GM23338 (cell line): ENCODE measurements at regions not wholly inside any gene's neighbourhood (a gene's known extent, or its start where the extent isn't known, plus 50 kb on each side); places are given as distances from the start of the nearest gene placed in this dataset.

Experiments
- ATAC-seq: fragments of 200-7000 bp; cut with Tn5 transposase; 3 replicates; pipeline ENCODE4 v1.9.1; 2020
- DNase-seq: peaks from one replicate; pipeline ENCODE4 v3.0.0-alpha.2; 2015; ENCODE audit warnings: low spot score
- H2AFZ ChIP-seq: fragments of 200-600 bp; sonication (generic); 2 replicates; pipeline ENCODE4 v1.8.0; 2016; ENCODE audit warnings: antibody characterized with exemption, mild to moderate bottlenecking, moderate library complexity
- H3F3A ChIP-seq: fragments of 200-600 bp; sonication (generic); replicated peaks from 2 replicates; pipeline ENCODE4 v1.8.0; 2017; ENCODE audit warnings: antibody characterized with exemption, mixed run types, low read depth
- H3K27ac ChIP-seq: fragments of 200-600 bp; sonication (generic); 2 replicates; pipeline ENCODE4 v1.6.1; 2016; ENCODE audit warnings: low read depth
- H3K27me3 ChIP-seq: fragments of 200-600 bp; sonication (generic); 2 replicates; pipeline ENCODE4 v1.8.0; 2016; ENCODE audit warnings: mild to moderate bottlenecking, mixed run types, moderate library complexity; ENCODE audit not compliant: insufficient read depth
- H3K36me3 ChIP-seq: fragments of 200-600 bp; sonication (generic); 2 replicates; pipeline ENCODE4 v1.8.0; 2016; ENCODE audit warnings: mild to moderate bottlenecking; ENCODE audit not compliant: insufficient read depth
- H3K4me1 ChIP-seq: fragments of 200-600 bp; sonication (generic); 2 replicates; pipeline ENCODE4 v1.8.0; 2016; ENCODE audit warnings: mild to moderate bottlenecking, moderate library complexity; ENCODE audit not compliant: insufficient read depth
- H3K4me2 ChIP-seq: fragments of 200-600 bp; sonication (generic); 2 replicates; pipeline ENCODE4 v1.7.1; 2017; ENCODE audit warnings: mixed run types
- H3K4me3 ChIP-seq: fragments of 200-600 bp; sonication (generic); 2 replicates; pipeline ENCODE4 v1.6.1; 2016; ENCODE audit warnings: mixed run types
- H3K79me2 ChIP-seq: fragments of 200-600 bp; sonication (generic); replicated peaks from 2 replicates; pipeline ENCODE4 v1.8.0; 2017; ENCODE audit warnings: mild to moderate bottlenecking; ENCODE audit not compliant: insufficient read depth
- H3K9me2 ChIP-seq: fragments of 200-600 bp; sonication (generic); 2 replicates; pipeline ENCODE4 v1.8.0; 2017; ENCODE audit not compliant: insufficient read depth
- H4K20me1 ChIP-seq: fragments of 200-600 bp; sonication (generic); replicated peaks from 2 replicates; pipeline ENCODE4 v1.8.0; 2017; ENCODE audit warnings: mild to moderate bottlenecking; ENCODE audit not compliant: insufficient read depth
- H3K27ac Mint-ChIP-seq: 2 replicates; pipeline ENCODE4 v1.8.0; 2020; ENCODE audit warnings: inconsistent platforms, mild to moderate bottlenecking, moderate library complexity, mixed read lengths
- H3K27me3 Mint-ChIP-seq: 3 replicates; pipeline ENCODE4 v1.8.0; 2022; ENCODE audit warnings: low read depth, mild to moderate bottlenecking, moderate library complexity, mixed read lengths, inconsistent platforms; ENCODE audit not compliant: insufficient read depth, poor library complexity
- H3K36me3 Mint-ChIP-seq: 3 replicates; pipeline ENCODE4 v1.8.0; 2021; ENCODE audit warnings: low read depth, mild to moderate bottlenecking, inconsistent platforms, moderate library complexity, mixed read lengths
- H3K4me1 Mint-ChIP-seq: 3 replicates; pipeline ENCODE4 v1.8.0; 2020; ENCODE audit warnings: mild to moderate bottlenecking, inconsistent platforms, mixed read lengths
- H3K4me3 Mint-ChIP-seq: 3 replicates; pipeline ENCODE4 v1.8.0; 2021; ENCODE audit warnings: moderate library complexity, mild to moderate bottlenecking, inconsistent platforms, mixed read lengths
- H3K9me3 Mint-ChIP-seq: 3 replicates; pipeline ENCODE4 v1.8.0; 2020; ENCODE audit warnings: moderate library complexity, mild to moderate bottlenecking, inconsistent platforms, mixed read lengths
- EZH2 ChIP-seq: fragments of 200-600 bp; sonication (generic); IDR thresholded peaks from one replicate; pipeline ENCODE4 v1.8.0; 2017; ENCODE audit warnings: antibody characterized with exemption, mild to moderate bottlenecking, low read depth; ENCODE audit not compliant: unreplicated experiment
- JUNB ChIP-seq: IDR thresholded peaks from one replicate; pipeline ENCODE4 v1.6.1; 2016; ENCODE audit warnings: antibody characterized with exemption; ENCODE audit not compliant: unreplicated experiment
- ZNF114 ChIP-seq: fragments of 250-450 bp; sonication (Bioruptor Pico); IDR thresholded peaks from 2 replicates; pipeline ENCODE4 v1.5.0; 2020; ENCODE audit warnings: mild to moderate bottlenecking, moderate library complexity
- ZNF331 ChIP-seq: fragments of 250-450 bp; sonication (Bioruptor Pico); IDR thresholded peaks from 2 replicates; pipeline ENCODE4 v1.5.0; 2020; ENCODE audit warnings: low read depth, mild to moderate bottlenecking, moderate library complexity
- ZNF462 ChIP-seq: fragments of 250-450 bp; sonication (Bioruptor Pico); IDR thresholded peaks from 2 replicates; pipeline ENCODE4 v1.5.0; 2020; ENCODE audit warnings: mild to moderate bottlenecking, moderate library complexity

GRCh38 chr11:106601684-106602297, 416.5 kb downstream of the GUCY1A2 start:
- H3K4me2 ChIP-seq = 0 out of 2 replicates have a peak overlapping the region, but pooled peaks have one; percentile 9
- Mint-ChIP-seq H3K4me1 (peaks cover 9% of the 10 kb centered on the region), H3K27me3 (no peaks in the 10 kb centered on the region), H3K27ac (no peak overlapping the region; the same call in 1 of the 2 replicates), H3K36me3 (peaks cover under 1% of the 10 kb centered on the region; the same call in 1 of the 3 replicates), H3K9me3 (peaks cover under 1% of the 10 kb centered on the region; the same call in 1 of the 3 replicates), H3K4me3 (no peak overlapping the region)
- H3K4me3 ChIP-seq = no peak overlapping the region
- H4K20me1 ChIP-seq = no peaks in the 10 kb centered on the region
- H2AFZ ChIP-seq = no peak overlapping the region
- no peak for DNase-seq
- H3K4me1 ChIP-seq = peaks cover 3% of the 10 kb centered on the region; the same call in 1 of the 2 replicates
- no peak overlapping the region for H3K27ac ChIP-seq
- H3K9me2 ChIP-seq = no peaks in the 10 kb centered on the region; the same call in 1 of the 2 replicates
- TF ChIP-seq ZNF462 = no peak
- TF ChIP-seq EZH2 = no peak
- TF ChIP-seq ZNF114 (CRISPR knock-in tag) = no peak
- no peak for TF ChIP-seq JUNB
- H3K27me3 ChIP-seq = no peaks in the 10 kb centered on the region
- no peaks in the 10 kb centered on the region for H3K36me3 ChIP-seq
- H3K79me2 ChIP-seq = no peaks in the 10 kb centered on the region
- ATAC-seq = no peak
- no peaks in the 10 kb centered on the region for H3F3A ChIP-seq

- H3K9me3 Mint-ChIP-seq = no peaks in the 10 kb centered on the region
- H3K9me2 ChIP-seq = no peaks in the 10 kb centered on the region; the same call in 1 of the 2 replicates
- no peak overlapping the region for H3K4me2 ChIP-seq
- H3K4me3 Mint-ChIP-seq = no peak overlapping the region
- H3K27ac ChIP-seq = no peak overlapping the region
- H3K79me2 ChIP-seq = no peaks in the 10 kb centered on the region
- no peaks in the 10 kb centered on the region for H4K20me1 ChIP-seq
- no peaks in the 10 kb centered on the region for H3K4me1 Mint-ChIP-seq
- H3K27me3 Mint-ChIP-seq = no peaks in the 10 kb centered on the region
- no peaks in the 10 kb centered on the region for H3K27me3 ChIP-seq
- no peaks in the 10 kb centered on the region for H3K4me1 ChIP-seq
- H3K36me3 Mint-ChIP-seq = no peaks in the 10 kb centered on the region
- no peak overlapping the region for H3K27ac Mint-ChIP-seq
- no peak overlapping the region for H2AFZ ChIP-seq
- no peaks in the 10 kb centered on the region for H3F3A ChIP-seq
- DNase-seq (no peak), ATAC-seq (no peak)
- no peak overlapping the region for H3K4me3 ChIP-seq
- H3K36me3 ChIP-seq = no peaks in the 10 kb centered on the region
- TF ChIP-seq ZNF331 (CRISPR knock-in tag) (no peak), ZNF114 (CRISPR knock-in tag) (no peak), ZNF462 (no peak)
These were observed 409.6 kb downstream of the GUCY1A2 start for GRCh38 chr11:106608677-106609076.
